GM19238 (cell line): ENCODE measurements at regions not wholly inside any gene's neighbourhood (a gene's known extent, or its start where the extent isn't known, plus 50 kb on each side); places are given as distances from the start of the nearest gene placed in this dataset.
"Not testable (repeated sequence)": the region's sequence is repeated elsewhere in the genome, so short reads cannot be mapped to it uniquely, and the experiment has no call there.

ENCODE experiments used
- DNase-seq: peaks from one replicate; pipeline ENCODE4 v3.0.0; 2011; ENCODE audit warnings: low spot score; ENCODE audit not compliant: insufficient read length

DNA sequence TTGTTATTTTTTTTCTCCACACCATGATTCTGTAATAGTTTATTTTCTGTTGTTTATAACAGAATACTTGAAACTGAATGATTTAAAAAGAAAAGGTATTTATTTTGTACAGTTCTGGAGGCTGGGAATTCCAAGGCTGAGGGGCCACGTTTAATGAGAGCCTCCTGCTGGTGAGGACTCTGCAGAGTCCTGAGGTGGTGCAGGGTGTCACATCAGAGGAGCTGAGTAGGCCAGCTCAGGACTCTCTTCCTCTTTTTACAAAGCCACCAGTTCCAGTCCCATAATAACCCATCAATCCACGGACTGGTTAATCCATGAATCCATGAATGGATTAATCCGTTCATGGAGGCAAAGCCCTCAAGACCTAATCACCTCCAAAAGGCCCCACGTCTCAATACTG lies 71.6 kb downstream of the TFAP2A start:
- no peak for DNase-seq

DNA sequence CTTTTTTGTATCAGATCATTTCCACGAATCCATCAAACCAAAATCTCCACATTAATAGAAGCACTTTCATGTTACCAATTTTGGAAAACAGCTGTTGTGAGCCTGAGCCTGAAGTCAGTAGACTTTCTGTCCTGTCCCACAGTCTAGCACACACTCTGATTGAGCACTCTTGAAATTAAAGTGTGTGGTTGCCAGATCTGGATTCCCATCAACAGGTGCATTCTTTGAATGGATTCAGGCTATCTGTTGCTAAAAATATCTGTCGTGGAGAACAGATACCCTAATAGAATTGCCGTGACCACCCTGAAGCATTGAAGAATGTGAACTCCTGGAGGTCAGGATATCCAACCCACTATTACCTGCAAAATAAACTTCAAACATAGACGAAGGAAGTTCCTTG lies 73.3 kb downstream of the TFAP2A start:
- DNase-seq, result no peak

DNA sequence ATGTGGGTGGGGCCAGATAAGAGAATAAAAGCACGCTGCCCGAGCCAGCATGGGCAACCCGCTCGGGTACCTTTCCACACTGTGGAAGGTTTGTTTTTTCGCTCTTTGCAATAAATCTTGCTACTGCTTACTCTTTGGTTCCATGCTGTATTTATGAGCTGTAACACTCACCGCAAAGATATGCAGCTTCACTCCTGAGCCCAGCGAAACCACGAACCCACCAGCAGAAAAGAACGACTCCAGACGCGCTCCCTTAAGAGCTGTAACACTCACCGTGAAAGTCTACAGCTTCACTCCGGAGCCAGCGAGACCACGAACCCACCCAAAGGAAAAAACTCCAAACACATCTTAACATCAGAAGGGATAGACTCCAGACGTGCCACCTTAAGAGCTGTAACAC lies 76.7 kb downstream of the TFAP2A start:
- DNase-seq, result no peak

- not testable (repeated sequence) for DNase-seq
Observed at GRCh38 chr6:10337376-10337775, 77.5 kb downstream of the TFAP2A start.

GRCh38 chr6:10332111-10332510 lies 82.8 kb downstream of the TFAP2A start:
- no peak for DNase-seq

DNA sequence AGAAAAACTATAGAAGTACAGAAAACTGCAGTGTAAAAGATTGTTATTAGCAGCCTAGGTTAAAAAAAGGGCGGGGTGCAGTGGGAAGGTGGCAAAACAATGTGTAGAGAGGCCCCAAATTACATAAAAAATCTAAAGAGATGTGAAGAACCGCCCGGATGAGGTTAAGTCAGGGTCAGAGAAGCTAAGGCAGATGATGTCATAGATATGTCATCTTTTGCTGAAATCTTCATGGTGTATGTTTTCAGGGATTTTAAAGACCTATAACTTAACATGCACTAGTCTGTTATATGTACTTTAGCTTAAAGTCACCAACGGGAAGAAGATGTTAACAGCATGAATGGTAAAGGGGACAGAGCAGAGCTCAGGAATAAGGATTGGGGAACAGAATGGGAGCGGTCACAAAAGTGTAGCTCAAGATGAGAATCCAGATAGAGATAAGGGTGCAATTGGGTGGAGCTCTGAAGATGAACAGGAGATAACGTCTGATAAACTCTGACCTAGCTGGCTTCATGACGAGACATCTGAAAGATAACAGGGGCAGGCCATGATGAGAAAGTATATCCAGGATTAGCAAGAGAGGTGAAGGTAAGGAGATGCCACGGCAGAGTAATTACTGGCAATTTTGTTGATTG lies 83.4 kb downstream of the TFAP2A start:
- no peak for DNase-seq

DNA sequence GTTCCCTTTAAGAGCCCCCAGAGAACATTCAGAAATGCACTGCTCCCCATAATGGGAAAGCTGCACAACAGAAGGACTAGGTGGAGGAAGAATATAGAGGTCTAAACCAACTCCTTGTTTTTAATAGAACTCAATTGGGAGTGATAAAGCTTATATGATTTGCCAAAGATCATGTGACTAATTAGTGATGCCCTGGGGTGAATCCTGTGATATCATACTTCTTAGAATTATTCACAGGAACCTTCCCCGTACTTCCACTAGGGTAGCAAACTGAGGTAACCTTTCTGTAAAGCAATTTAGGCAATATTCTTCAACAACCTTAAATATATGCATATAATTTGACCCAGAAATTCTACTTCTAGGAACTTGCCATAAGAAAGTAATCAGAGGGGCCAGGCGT lies 84.4 kb downstream of the TFAP2A start:
- no peak for DNase-seq

DNA sequence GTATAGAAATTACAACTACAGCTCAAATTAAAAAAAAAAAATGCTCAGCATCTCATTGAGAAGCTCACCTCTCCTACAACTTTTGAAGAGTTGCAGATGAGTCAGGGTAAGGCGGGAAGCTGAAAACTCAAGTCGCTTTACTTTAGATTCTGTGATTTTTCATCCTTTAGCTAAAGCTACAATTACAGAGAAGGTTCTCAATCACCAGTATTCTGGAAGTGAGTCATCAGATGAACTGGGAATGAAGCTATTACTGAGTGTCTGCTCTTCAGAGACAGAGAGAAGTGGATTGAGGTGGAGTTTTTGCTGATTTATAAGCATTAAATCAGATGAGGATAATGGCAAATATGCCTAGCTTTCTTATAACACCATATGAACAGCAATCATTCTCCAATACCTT lies 91.9 kb downstream of the TFAP2A start:
- no peak for DNase-seq

- no peak for DNase-seq
Observed at GRCh38 chr6:10320291-10320690, 94.6 kb downstream of the TFAP2A start.

GRCh38 chr6:10316373-10316721 lies 98.5 kb downstream of the TFAP2A start:
- no peak for DNase-seq

GRCh38 chr6:10315658-10316372 lies 99.1 kb downstream of the TFAP2A start:
- no peak for DNase-seq

- DNase-seq, result no peak
Observed at GRCh38 chr6:10315034-10315433, 99.8 kb downstream of the TFAP2A start.

GRCh38 chr6:10314163-10314955 lies 100.5 kb downstream of the TFAP2A start:
- no peak for DNase-seq

DNA sequence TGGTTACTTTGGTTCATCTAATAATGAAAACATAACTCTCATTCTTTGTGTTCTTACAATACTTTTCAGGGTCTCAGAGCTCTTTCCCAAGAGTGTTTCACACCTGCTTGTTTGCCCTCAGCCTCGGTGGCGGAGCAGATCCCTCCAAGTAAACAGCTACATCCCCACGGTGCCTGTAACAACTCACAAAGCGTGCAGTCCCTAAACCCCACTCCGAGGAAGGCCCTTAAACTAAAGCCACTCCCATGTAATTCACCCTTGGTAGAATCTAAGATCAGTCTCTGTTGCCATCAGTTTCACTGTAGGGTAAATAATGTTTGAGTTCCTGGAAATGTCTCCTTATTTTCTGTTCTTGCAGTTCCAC lies 101.1 kb downstream of the TFAP2A start:
- no peak for DNase-seq

- DNase-seq, result no peak
Observed at GRCh38 chr6:10312445-10312844, 102.4 kb downstream of the TFAP2A start.

DNA sequence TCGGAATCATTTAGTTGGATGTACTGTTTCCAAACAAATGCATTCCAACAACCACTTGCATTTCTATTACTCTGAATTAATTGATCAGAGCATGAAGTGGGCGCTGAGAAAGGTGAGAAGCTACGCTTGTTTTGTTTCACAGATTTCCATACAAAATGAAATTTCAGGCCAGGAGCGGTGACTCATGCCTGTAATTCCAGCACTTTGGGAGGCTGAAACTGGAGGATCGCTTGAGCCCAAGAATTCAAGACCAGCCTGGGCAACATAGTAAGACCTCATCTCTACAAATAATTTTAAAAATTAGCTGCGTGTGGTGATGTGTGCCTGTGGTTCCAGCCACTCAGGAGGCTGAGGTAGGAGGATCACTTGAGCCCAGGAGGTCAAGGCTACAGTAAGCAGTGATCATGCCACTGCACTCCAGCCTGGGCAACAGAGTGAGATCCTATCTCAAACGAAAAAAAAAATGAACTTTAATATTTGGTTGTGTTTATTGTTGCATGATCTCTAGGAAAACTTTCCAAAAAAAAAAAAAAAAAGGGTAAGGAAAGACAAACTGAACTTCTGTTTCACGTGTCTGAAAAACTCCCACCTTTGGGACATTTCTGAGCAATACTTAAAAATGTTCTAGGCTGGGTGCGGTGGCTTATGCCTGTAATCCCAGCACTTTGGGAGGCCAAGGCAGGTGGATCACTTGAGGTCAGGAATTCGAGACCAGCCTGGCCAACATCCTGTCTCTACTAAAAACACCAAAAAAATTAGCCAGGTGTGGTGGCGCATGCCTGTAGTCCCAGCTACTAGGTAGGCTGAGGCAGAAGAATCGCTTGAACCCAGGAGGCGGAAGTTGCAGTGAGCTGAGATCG lies 103.1 kb downstream of the TFAP2A start:
- not testable (repeated sequence) for DNase-seq

- DNase-seq, result no peak
Observed at GRCh38 chr6:10310826-10311225, 104.0 kb downstream of the TFAP2A start.

GRCh38 chr6:10310330-10310653 lies 104.6 kb downstream of the TFAP2A start:
- DNase-seq, result no peak

GRCh38 chr6:10309457-10310329 lies 105.2 kb downstream of the TFAP2A start:
- no peak for DNase-seq

DNA sequence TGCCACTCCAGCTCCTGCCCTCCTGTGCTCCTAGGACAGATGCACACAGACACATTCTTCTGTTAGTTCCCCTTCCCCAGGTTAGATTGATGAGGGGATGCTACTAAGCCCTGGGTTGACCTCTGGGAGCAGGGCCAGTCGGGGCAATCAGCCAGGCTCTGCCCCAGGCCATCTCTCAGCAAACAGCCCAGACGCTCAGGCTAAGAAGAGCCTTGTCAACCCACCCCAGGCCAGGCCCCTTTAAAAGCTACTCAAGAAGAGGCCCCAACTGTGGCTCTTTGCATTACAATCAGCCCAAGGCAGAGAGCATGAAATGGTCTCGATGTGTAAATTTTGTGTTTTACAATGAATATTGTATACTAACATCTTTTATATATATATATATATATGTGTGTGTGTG lies 107.4 kb downstream of the TFAP2A start:
- no peak for DNase-seq

- no peak for DNase-seq
Observed at GRCh38 chr6:10307028-10307427, 107.8 kb downstream of the TFAP2A start.
